ENCODE measurements at regions not wholly inside any gene's neighbourhood (a gene's known extent, or its start where the extent isn't known, plus 50 kb on each side); places are given as distances from the start of the nearest gene placed in this dataset.

DNA sequence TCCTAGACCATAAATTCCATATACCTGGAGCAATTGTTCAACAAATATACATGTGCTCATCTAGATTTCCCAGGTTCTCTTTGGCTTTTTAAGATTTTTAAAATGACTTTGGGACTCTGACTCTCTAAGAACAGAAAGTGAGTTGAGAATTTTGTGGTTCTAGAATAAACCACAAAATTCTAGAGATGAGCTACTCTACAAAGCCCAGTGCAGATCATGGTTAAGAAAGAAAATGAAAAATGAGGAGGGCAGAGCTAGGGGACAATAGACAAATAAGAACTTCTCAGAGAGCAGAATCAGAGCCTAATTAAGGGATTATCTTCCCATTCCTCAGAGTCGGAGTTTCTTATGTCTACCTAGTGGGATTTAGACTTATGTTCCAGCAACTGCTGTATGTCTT is 694.7 kb downstream of the ZNF385D start:
- TF ChIP-seq CTCF (IDR thresholded peaks at IDR 0.05) (no peak), EP300 (IDR thresholded peaks at IDR 0.05) (no peak), POLR2A (IDR thresholded peaks at IDR 0.05) (no peak)
